Caco-2 (cell line): ENCODE measurements at regions not wholly inside any gene's neighbourhood (a gene's known extent, or its start where the extent isn't known, plus 50 kb on each side); places are given as distances from the start of the nearest gene placed in this dataset.

ENCODE experiments used
- BruUV-seq: library from RNA; stranded (reverse); fragments of 400-500 nt; replicated peaks from 2 replicates; lab custom pipeline; 2021; lab: Mats Ljungman, UMichigan
- CTCF ChIA-PET: fragments of 300-600 bp; sonication (Branson Sonifier 250); formaldehyde crosslinking; loops from one replicate; lab custom pipeline; 2022; ENCODE audit warnings: antibody characterized with exemption; lab: Charles Lee
- POLR2A ChIA-PET: fragments of 300-600 bp; sonication (Branson Sonifier 250); formaldehyde crosslinking; loops from one replicate; lab custom pipeline; 2022; ENCODE audit warnings: antibody characterized with exemption; lab: Charles Lee
- DNase-seq, 2 experiments: peaks; one replicate each; pipeline versions ENCODE4 v3.0.0 to v3.0.0-alpha.2; 2020 to 2022
- H3K27me3 ChIP-seq: replicated peaks from 2 replicates; pipeline ENCODE4 v1.6.0; 2011; ENCODE audit warnings: low read length; ENCODE audit not compliant: control insufficient read depth, insufficient read depth
- H3K36me3 ChIP-seq: 2 replicates; pipeline ENCODE4 v1.5.1; 2011; ENCODE audit warnings: low read length; ENCODE audit not compliant: control insufficient read depth, insufficient read depth
- H3K4me1 ChIP-seq: fragments of 250-450 bp; sonication (Bioruptor Pico); 2 replicates; pipeline ENCODE4 v1.5.1; 2020; ENCODE audit warnings: mild to moderate bottlenecking
- H3K4me3 ChIP-seq: 2 replicates; pipeline ENCODE4 v1.5.1; 2011; ENCODE audit warnings: low read depth, mild to moderate bottlenecking, control low read depth, low read length
- H3K9me3 ChIP-seq: fragments of 250-450 bp; sonication (Bioruptor Pico); 2 replicates; pipeline ENCODE4 v1.5.1; 2020; ENCODE audit warnings: mild to moderate bottlenecking, moderate library complexity
- H3K27ac Mint-ChIP-seq: one replicate; pipeline ENCODE4 v1.8.0; 2022; ENCODE audit warnings: mixed read lengths; ENCODE audit not compliant: unreplicated experiment
- H3K27me3 Mint-ChIP-seq: one replicate; pipeline ENCODE4 v1.8.0; 2022; ENCODE audit warnings: mixed read lengths; ENCODE audit not compliant: insufficient read depth, unreplicated experiment
- H3K36me3 Mint-ChIP-seq: one replicate; pipeline ENCODE4 v1.8.0; 2022; ENCODE audit warnings: mild to moderate bottlenecking, mixed read lengths; ENCODE audit not compliant: insufficient read depth, unreplicated experiment
- H3K4me1 Mint-ChIP-seq: one replicate; pipeline ENCODE4 v1.8.0; 2022; ENCODE audit warnings: low read depth, mixed read lengths; ENCODE audit not compliant: unreplicated experiment
- H3K4me3 Mint-ChIP-seq: one replicate; pipeline ENCODE4 v1.8.0; 2022; ENCODE audit warnings: mild to moderate bottlenecking, moderate library complexity, mixed read lengths; ENCODE audit not compliant: unreplicated experiment
- H3K9me3 Mint-ChIP-seq: one replicate; pipeline ENCODE4 v1.8.0; 2022; ENCODE audit warnings: mixed read lengths; ENCODE audit not compliant: unreplicated experiment
- CTCF ChIP-seq, 2 experiments: fragments of 200-600 bp in 1 of 2; IDR thresholded peaks; 1 replicate in 1 of 2; 2 replicates in 1 of 2; pipeline versions ENCODE4 v1.5.1 to v1.8.0; 2011 to 2022; ENCODE audit warnings: antibody characterized with exemption in 1 of 2, control low read depth in 1 of 2, inconsistent platforms in 1 of 2, low read depth in 1 of 2, low read length in 1 of 2, mild to moderate bottlenecking in 1 of 2, moderate library complexity in 1 of 2; ENCODE audit not compliant: insufficient read depth in 1 of 2, severe bottlenecking in 1 of 2, unreplicated experiment in 1 of 2
- intact Hi-C: fragments of 100-400 bp; cut with micrococcal nuclease; formaldehyde crosslinking; loops from one replicate; pipeline ENCODE4 v1.10.0; 2022; ENCODE audit not compliant: unreplicated experiment

- Mint-ChIP-seq H3K4me1 (peaks cover 7% of the 10 kb centered on the region), H3K9me3 (no peaks in the 10 kb centered on the region), H3K27me3 (no peaks in the 10 kb centered on the region), H3K36me3 (no peaks in the 10 kb centered on the region), H3K4me3 (no peak overlapping the region), H3K27ac (no peak overlapping the region)
- H3K9me3 ChIP-seq, result no peaks in the 10 kb centered on the region
- POLR2A ChIA-PET, result no interaction called here
- intact Hi-C loops, result no loop called here
- CTCF ChIA-PET, result no interaction called here
- BruUV-seq, result no TSS peak
- H3K4me1 ChIP-seq, result peaks cover 18% of the 10 kb centered on the region; the same call in 1 of the 2 replicates
- no peak overlapping the region for H3K4me3 ChIP-seq
- no peaks in the 10 kb centered on the region for H3K36me3 ChIP-seq
- no peaks in the 10 kb centered on the region for H3K27me3 ChIP-seq
- DNase-seq, result no peak
- TF ChIP-seq CTCF (IDR thresholded peaks at IDR 0.05; ENCODE audit: insufficient read depth in 1 of 2, low read depth in 1 of 2, low read length in 1 of 2, severe bottlenecking in 1 of 2, unreplicated experiment in 1 of 2), result no peak
These were observed 88.5 kb upstream of the DAB2 start for GRCh38 chr5:39513236-39513635.

DNA sequence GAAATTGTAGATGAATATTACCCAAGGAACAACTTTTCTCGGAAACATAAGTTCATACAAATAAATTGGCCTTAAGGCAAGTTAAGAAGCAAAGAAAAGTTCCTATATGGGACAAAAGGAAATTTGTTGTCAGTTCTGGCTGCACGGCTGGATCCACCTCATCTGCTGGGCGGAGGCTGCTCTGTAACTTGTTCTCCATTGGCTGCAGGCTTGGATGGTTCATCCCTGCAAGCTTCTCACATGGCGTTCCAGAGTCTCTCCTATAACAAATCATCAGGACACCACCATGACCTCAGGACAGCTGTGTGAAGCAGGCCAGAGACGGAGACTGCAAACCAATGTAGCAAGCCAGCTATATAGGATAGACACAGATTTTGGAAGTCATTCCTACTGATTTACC is 81.4 kb upstream of the DAB2 start:
- no peak for DNase-seq
- no peaks in the 10 kb centered on the region for H3K9me3 Mint-ChIP-seq
- H3K36me3 ChIP-seq, result no peaks in the 10 kb centered on the region
- ChIA-PET POLR2A (no interaction called here), CTCF (no interaction called here)
- no peak overlapping the region for H3K4me3 ChIP-seq
- no peaks in the 10 kb centered on the region for H3K4me1 Mint-ChIP-seq
- no peaks in the 10 kb centered on the region for H3K27me3 Mint-ChIP-seq
- H3K27ac Mint-ChIP-seq, result no peak overlapping the region
- no peaks in the 10 kb centered on the region for H3K36me3 Mint-ChIP-seq
- H3K4me3 Mint-ChIP-seq, result no peak overlapping the region
- BruUV-seq, result no TSS peak
- intact Hi-C loops, result no loop called here
- no peaks in the 10 kb centered on the region for H3K4me1 ChIP-seq
- TF ChIP-seq CTCF (IDR thresholded peaks at IDR 0.05; ENCODE audit: insufficient read depth in 1 of 2, low read depth in 1 of 2, low read length in 1 of 2, severe bottlenecking in 1 of 2, unreplicated experiment in 1 of 2), result no peak
- no peaks in the 10 kb centered on the region for H3K9me3 ChIP-seq
- no peaks in the 10 kb centered on the region for H3K27me3 ChIP-seq

GRCh38 chr5:39505791-39506190 is 81.0 kb upstream of the DAB2 start:
- Mint-ChIP-seq H3K4me1 (no peaks in the 10 kb centered on the region), H3K36me3 (no peaks in the 10 kb centered on the region), H3K9me3 (no peaks in the 10 kb centered on the region), H3K27me3 (no peaks in the 10 kb centered on the region), H3K27ac (no peak overlapping the region), H3K4me3 (no peak overlapping the region)
- H3K4me3 ChIP-seq, result no peak overlapping the region
- intact Hi-C loops, result no loop called here
- ChIA-PET POLR2A (no interaction called here), CTCF (no interaction called here)
- H3K4me1 ChIP-seq, result no peaks in the 10 kb centered on the region
- no peak for DNase-seq
- TF ChIP-seq CTCF (IDR thresholded peaks at IDR 0.05; ENCODE audit: insufficient read depth in 1 of 2, low read depth in 1 of 2, low read length in 1 of 2, severe bottlenecking in 1 of 2, unreplicated experiment in 1 of 2), result no peak
- H3K27me3 ChIP-seq, result no peaks in the 10 kb centered on the region
- no peaks in the 10 kb centered on the region for H3K9me3 ChIP-seq
- no peaks in the 10 kb centered on the region for H3K36me3 ChIP-seq
- BruUV-seq, result no TSS peak
